H9 (cell line): ENCODE measurements at regions not wholly inside any gene's neighbourhood (a gene's known extent, or its start where the extent isn't known, plus 50 kb on each side); places are given as distances from the start of the nearest gene placed in this dataset.

ENCODE experiments used
- DNase-seq: peaks from one replicate; pipeline ENCODE4 v3.0.0-alpha.2; 2017
- H2AFZ ChIP-seq: one replicate; pipeline ENCODE4 v1.6.1; 2013; ENCODE audit warnings: mild to moderate bottlenecking, low read length, control low read depth, moderate library complexity
- H2AK5ac ChIP-seq: 2 replicates; pipeline ENCODE4 v1.6.1; 2013; ENCODE audit warnings: low read length, control low read depth, mixed read lengths; ENCODE audit not compliant: insufficient read length
- H2BK120ac ChIP-seq: one replicate; pipeline ENCODE4 v1.6.1; 2013; ENCODE audit warnings: low read depth, mild to moderate bottlenecking, low read length, control low read depth, inconsistent platforms; ENCODE audit not compliant: poor library complexity, severe bottlenecking
- H2BK12ac ChIP-seq: 2 replicates; pipeline ENCODE4 v1.6.1; 2013; ENCODE audit warnings: low read length, control low read depth, mixed read lengths, low read depth; ENCODE audit not compliant: insufficient read length
- H2BK15ac ChIP-seq: 2 replicates; pipeline ENCODE4 v1.6.1; 2013; ENCODE audit warnings: low read depth, low read length, control low read depth
- H2BK20ac ChIP-seq: one replicate; pipeline ENCODE4 v1.6.1; 2013; ENCODE audit warnings: low read depth, mild to moderate bottlenecking, low read length, control low read depth, inconsistent platforms; ENCODE audit not compliant: poor library complexity, severe bottlenecking
- H2BK5ac ChIP-seq: 2 replicates; pipeline ENCODE4 v1.6.1; 2013; ENCODE audit warnings: low read length, control low read depth, mixed read lengths; ENCODE audit not compliant: insufficient read length
- H3K14ac ChIP-seq: 2 replicates; pipeline ENCODE4 v1.6.1; 2013; ENCODE audit warnings: low read length, control low read depth; ENCODE audit not compliant: insufficient read depth
- H3K18ac ChIP-seq: 2 replicates; pipeline ENCODE4 v1.6.1; 2013; ENCODE audit warnings: low read depth, mild to moderate bottlenecking, mixed read lengths, low read length, control low read depth; ENCODE audit not compliant: insufficient read length
- H3K23ac ChIP-seq: 2 replicates; pipeline ENCODE4 v1.6.1; 2013; ENCODE audit warnings: low read length, control low read depth, mixed read lengths, low read depth; ENCODE audit not compliant: insufficient read length
- H3K23me2 ChIP-seq: 2 replicates; pipeline ENCODE4 v1.6.1; 2013; ENCODE audit warnings: low read depth, mild to moderate bottlenecking, mixed read lengths, low read length, control low read depth; ENCODE audit not compliant: insufficient read length, poor library complexity, severe bottlenecking
- H3K27ac ChIP-seq: 2 replicates; pipeline ENCODE4 v1.5.1; 2013; ENCODE audit warnings: low read length, control low read depth, mixed read lengths, low read depth; ENCODE audit not compliant: insufficient read length
- H3K27me3 ChIP-seq: 2 replicates; pipeline ENCODE4 v1.6.1; 2013; ENCODE audit warnings: low read length, control low read depth, inconsistent platforms; ENCODE audit not compliant: insufficient read depth
- H3K4ac ChIP-seq: 2 replicates; pipeline ENCODE4 v1.6.1; 2013; ENCODE audit warnings: low read depth, mild to moderate bottlenecking, control low read depth, inconsistent platforms, low read length, moderate library complexity
- H3K4me1 ChIP-seq: 2 replicates; pipeline ENCODE4 v1.6.1; 2013; ENCODE audit warnings: low read length, control low read depth, inconsistent platforms; ENCODE audit not compliant: insufficient read depth
- H3K4me2 ChIP-seq: 2 replicates; pipeline ENCODE4 v1.6.1; 2013; ENCODE audit warnings: low read length, control low read depth, mixed read lengths; ENCODE audit not compliant: insufficient read length, insufficient read depth
- H3K56ac ChIP-seq: 2 replicates; pipeline ENCODE4 v1.6.1; 2013; ENCODE audit warnings: low read depth, mild to moderate bottlenecking, mixed read lengths, low read length, control low read depth; ENCODE audit not compliant: insufficient read length
- H3K79me1 ChIP-seq: 2 replicates; pipeline ENCODE4 v1.6.1; 2013; ENCODE audit warnings: low read depth, mild to moderate bottlenecking, moderate library complexity, low read length, control low read depth, inconsistent platforms; ENCODE audit not compliant: insufficient read depth, poor library complexity, severe bottlenecking
- H3K79me2 ChIP-seq: 2 replicates; pipeline ENCODE4 v1.6.1; 2013; ENCODE audit warnings: low read length, control low read depth, inconsistent platforms; ENCODE audit not compliant: insufficient read depth
- H3K9ac ChIP-seq: 2 replicates; pipeline ENCODE4 v1.6.1; 2013; ENCODE audit warnings: low read length, control low read depth, mixed read lengths; ENCODE audit not compliant: insufficient read length; ENCODE audit errors: extremely low read depth
- H3K9me3 ChIP-seq: one replicate; pipeline ENCODE4 v1.6.1; 2013; ENCODE audit warnings: low read depth, low read length, inconsistent platforms; ENCODE audit not compliant: control insufficient read depth
- H3T11ph ChIP-seq: one replicate; pipeline ENCODE4 v1.6.1; 2013; ENCODE audit warnings: mild to moderate bottlenecking, low read length, control low read depth, inconsistent platforms
- H4K20me1 ChIP-seq: one replicate; pipeline ENCODE4 v1.6.1; 2013; ENCODE audit not compliant: control insufficient read depth, insufficient read length, insufficient read depth
- H4K5ac ChIP-seq: 2 replicates; pipeline ENCODE4 v1.6.1; 2013; ENCODE audit warnings: low read depth, mild to moderate bottlenecking, mixed read lengths, low read length, control low read depth; ENCODE audit not compliant: insufficient read length
- H4K8ac ChIP-seq: replicated peaks from 2 replicates; pipeline ENCODE4 v1.6.1; 2013; ENCODE audit warnings: low read length, control low read depth, mixed read lengths, low read depth; ENCODE audit not compliant: insufficient read length
- H4K91ac ChIP-seq: 2 replicates; pipeline ENCODE4 v1.6.1; 2013; ENCODE audit warnings: low read depth, mild to moderate bottlenecking, moderate library complexity, mixed read lengths, low read length, control low read depth; ENCODE audit not compliant: insufficient read length
- H3K27ac Mint-ChIP-seq, 3 experiments: 2 replicates in 2 of 3; 3 replicates in 1 of 3; pipeline ENCODE4 v1.8.0; 2020 to 2021; ENCODE audit warnings: mixed read lengths in 3 of 3, mild to moderate bottlenecking in 1 of 3, moderate library complexity in 1 of 3
- H3K27me3 Mint-ChIP-seq: 2 replicates; pipeline ENCODE4 v1.8.0; 2021; ENCODE audit warnings: low read depth, mild to moderate bottlenecking, moderate library complexity, mixed read lengths
- H3K36me3 Mint-ChIP-seq, 3 experiments: 2 replicates in 2 of 3; 3 replicates in 1 of 3; pipeline ENCODE4 v1.8.0; 2020 to 2021; ENCODE audit warnings: low read depth in 3 of 3, mixed read lengths in 3 of 3; ENCODE audit not compliant: insufficient read depth in 1 of 3
- H3K4me1 Mint-ChIP-seq, 2 experiments: 2 replicates each; pipeline ENCODE4 v1.8.0; 2020; ENCODE audit warnings: mixed read lengths in 2 of 2
- H3K4me3 Mint-ChIP-seq, 2 experiments: 2 replicates in 1 of 2; 3 replicates in 1 of 2; pipeline ENCODE4 v1.8.0; 2020 to 2021; ENCODE audit warnings: mild to moderate bottlenecking in 2 of 2, mixed read lengths in 2 of 2, moderate library complexity in 1 of 2
- H3K9me3 Mint-ChIP-seq, 2 experiments: 2 replicates in 1 of 2; 3 replicates in 1 of 2; pipeline ENCODE4 v1.8.0; 2020; ENCODE audit warnings: mild to moderate bottlenecking in 2 of 2, mixed read lengths in 2 of 2, moderate library complexity in 1 of 2
- CTCF ChIP-seq: fragments of 200-600 bp; sonication (generic); conservative IDR thresholded peaks from 3 replicates; pipeline ENCODE4 v1.8.0; 2021; ENCODE audit warnings: antibody characterized with exemption, mild to moderate bottlenecking
- WGBS: extraction: QIAGEN DNeasy Blood & Tissue Kit; methylation state at CpG from one replicate; pipeline ENCODE4 v1.1.7; 2013; ENCODE audit warnings: missing lambda C conversion rate, low lambda C conversion rate, mixed read lengths; ENCODE audit not compliant: insufficient read length; ENCODE audit errors: extremely low coverage; 5-methylcytosine and 5-hydroxymethylcytosine counted together

GRCh38 chr4:179836179-179837075, 2394.2 kb upstream of the AGA start:
- no peak for DNase-seq
- Histone ChIP-seq H4K5ac (no peak overlapping the region), H4K91ac (no peak overlapping the region), H2BK12ac (no peak overlapping the region), H3K23ac (no peak overlapping the region), H4K8ac (no peak overlapping the region), H2AFZ (no peak overlapping the region), H2BK5ac (no peak overlapping the region), H3K9ac (no peak overlapping the region), H3T11ph (no peak overlapping the region), H3K9me3 (no peaks in the 10 kb centered on the region), H3K27me3 (no peaks in the 10 kb centered on the region), H3K18ac (no peak overlapping the region), H3K23me2 (no peaks in the 10 kb centered on the region), H3K79me2 (no peaks in the 10 kb centered on the region), H3K4ac (no peak overlapping the region), H3K14ac (no peak overlapping the region), H3K4me2 (no peak overlapping the region), H3K27ac (no peak overlapping the region), H2BK20ac (no peak overlapping the region), H2AK5ac (no peak overlapping the region), H3K56ac (no peak overlapping the region), H4K20me1 (no peaks in the 10 kb centered on the region), H2BK120ac (no peak overlapping the region), H3K4me1 (no peaks in the 10 kb centered on the region), H3K79me1 (no peaks in the 10 kb centered on the region), H2BK15ac (no peak overlapping the region)
- Mint-ChIP-seq H3K36me3 (no peaks in the 10 kb centered on the region), H3K4me1 (peaks cover 3 to 10% of the 10 kb centered on the region in 2 experiments; a peak in 3 of 4 replicates), H3K4me3 (no peak overlapping the region), H3K9me3 (no peaks in the 10 kb centered on the region; a peak in 2 of 5 replicates), H3K27me3 (no peaks in the 10 kb centered on the region), H3K27ac (no peak overlapping the region)
- WGBS: no CpG with 5 or more reads among the region's 11 CpGs
- TF ChIP-seq CTCF: no peak
